Neural cell (in vitro differentiated cells): ENCODE measurements at regions not wholly inside any gene's neighbourhood (a gene's known extent, or its start where the extent isn't known, plus 50 kb on each side); places are given as distances from the start of the nearest gene placed in this dataset.

Experiments
- H2AFZ ChIP-seq: fragments of 200-600, 300-800 bp; sonication (generic), shearing (Covaris generic); 2 replicates; pipeline ENCODE4 v1.6.0; 2014; ENCODE audit warnings: low read depth, mild to moderate bottlenecking, antibody characterized with exemption, low read length, moderate library complexity
- H3F3A ChIP-seq: fragments of 200-600 bp; shearing (Covaris generic); 2 replicates; pipeline ENCODE4 v1.6.1; 2016; ENCODE audit warnings: mild to moderate bottlenecking, moderate library complexity, mixed read lengths, antibody characterized with exemption, low read length; ENCODE audit not compliant: insufficient read depth, poor library complexity, severe bottlenecking
- H3K27ac ChIP-seq: fragments of 200-600, 300-800 bp; sonication (generic), shearing (Covaris generic); 2 replicates; pipeline ENCODE4 v1.5.1; 2014; ENCODE audit warnings: mild to moderate bottlenecking, low read length, moderate library complexity
- H3K27me3 ChIP-seq: fragments of 300-800, 200-600 bp; sonication (generic), shearing (Covaris generic); 2 replicates; pipeline ENCODE4 v1.6.0; 2014; ENCODE audit warnings: mild to moderate bottlenecking, low read depth, low read length, moderate library complexity; ENCODE audit not compliant: insufficient read depth
- H3K36me3 ChIP-seq: fragments of 300-800, 200-600 bp; sonication (generic), shearing (Covaris generic); 2 replicates; pipeline ENCODE4 v1.5.1; 2014; ENCODE audit warnings: mild to moderate bottlenecking, antibody characterized with exemption, low read length, moderate library complexity; ENCODE audit not compliant: insufficient read depth
- H3K4me2 ChIP-seq: fragments of 300-800, 200-600 bp; sonication (generic), shearing (Covaris generic); 2 replicates; pipeline ENCODE4 v1.6.0; 2014; ENCODE audit warnings: mild to moderate bottlenecking, low read length
- H3K4me3 ChIP-seq: fragments of 300-800, 200-600 bp; sonication (generic), shearing (Covaris generic); 2 replicates; pipeline ENCODE4 v1.5.1; 2014; ENCODE audit warnings: mild to moderate bottlenecking, low read length, moderate library complexity
- H3K79me2 ChIP-seq: fragments of 200-600 bp; shearing (Covaris generic); replicated peaks from 2 replicates; pipeline ENCODE4 v1.6.0; 2014; ENCODE audit warnings: mild to moderate bottlenecking, low read length, moderate library complexity; ENCODE audit not compliant: insufficient read depth
- H3K9ac ChIP-seq: fragments of 300-800, 200-600 bp; sonication (generic), shearing (Covaris generic); 2 replicates; pipeline ENCODE4 v1.6.1; 2016; ENCODE audit warnings: mild to moderate bottlenecking, low read length, mixed read lengths
- H3K9me2 ChIP-seq: fragments of 200-600 bp; shearing (Covaris generic); 2 replicates; pipeline ENCODE4 v1.6.1; 2016; ENCODE audit warnings: mild to moderate bottlenecking, low read length, mixed read lengths; ENCODE audit not compliant: insufficient read depth
- H3K9me3 ChIP-seq: fragments of 200-600, 300-800 bp; sonication (generic), shearing (Covaris generic); 2 replicates; pipeline ENCODE4 v1.6.1; 2016; ENCODE audit warnings: mild to moderate bottlenecking, mixed run types, low read length, moderate library complexity, mixed read lengths
- H4K20me1 ChIP-seq: fragments of 200-600 bp; shearing (Covaris generic); 2 replicates; pipeline ENCODE4 v1.6.1; 2016; ENCODE audit warnings: mild to moderate bottlenecking, mixed run types; ENCODE audit not compliant: insufficient read depth
- CTCF ChIP-seq: fragments of 450-650 bp; IDR thresholded peaks from 2 replicates; pipeline ENCODE4 v1.5.1; 2014; ENCODE audit warnings: antibody characterized with exemption, mild to moderate bottlenecking, moderate library complexity; ENCODE audit not compliant: poor library complexity, severe bottlenecking
- EP300 ChIP-seq: fragments of 450-650 bp; conservative IDR thresholded peaks from 2 replicates; pipeline ENCODE4 v1.6.1; 2014; ENCODE audit warnings: antibody characterized with exemption, mild to moderate bottlenecking, moderate library complexity; ENCODE audit not compliant: poor library complexity, severe bottlenecking
- EZH2 ChIP-seq: fragments of 200-600, 300-800 bp; shearing (Covaris generic), sonication (generic); IDR thresholded peaks from 2 replicates; pipeline ENCODE4 v1.6.1; 2014; ENCODE audit warnings: antibody characterized with exemption, low read length, borderline replicate concordance, mild to moderate bottlenecking; ENCODE audit not compliant: insufficient read depth, poor library complexity, severe bottlenecking
- MXI1 ChIP-seq: fragments of 450-650 bp; conservative IDR thresholded peaks from 2 replicates; pipeline ENCODE4 v1.6.1; 2014; ENCODE audit warnings: antibody characterized with exemption, mild to moderate bottlenecking; ENCODE audit not compliant: poor library complexity, severe bottlenecking
- POLR2AphosphoS5 ChIP-seq: IDR thresholded peaks from 2 replicates; pipeline ENCODE4 v1.6.1; 2012
- RAD21 ChIP-seq: fragments of 450-650 bp; conservative IDR thresholded peaks from 2 replicates; pipeline ENCODE4 v1.6.1; 2014; ENCODE audit warnings: antibody characterized with exemption, mild to moderate bottlenecking, moderate library complexity
- REST ChIP-seq: IDR thresholded peaks from 2 replicates; pipeline ENCODE4 v1.6.1; 2012; ENCODE audit warnings: borderline replicate concordance
- SMC3 ChIP-seq: fragments of 450-650 bp; conservative IDR thresholded peaks from 2 replicates; pipeline ENCODE4 v1.6.1; 2014; ENCODE audit warnings: antibody characterized with exemption, mild to moderate bottlenecking, moderate library complexity; ENCODE audit not compliant: poor library complexity
- TAF1 ChIP-seq: IDR thresholded peaks from 2 replicates; pipeline ENCODE4 v1.6.1; 2012; ENCODE audit warnings: low read depth

GRCh38 chr3:150098621-150099020, 127.9 kb upstream of the PFN2 start:
- Histone ChIP-seq H3K9me2 (no peaks in the 10 kb centered on the region), H2AFZ (no peak overlapping the region), H4K20me1 (no peaks in the 10 kb centered on the region), H3K4me2 (no peak overlapping the region), H3K9ac (no peak overlapping the region), H3K4me3 (no peak overlapping the region), H3K79me2 (no peaks in the 10 kb centered on the region), H3K27ac (no peak overlapping the region), H3K9me3 (no peaks in the 10 kb centered on the region), H3K27me3 (no peaks in the 10 kb centered on the region), H3F3A (no peaks in the 10 kb centered on the region), H3K36me3 (no peaks in the 10 kb centered on the region)
- no peak for TF ChIP-seq MXI1
- TF ChIP-seq TAF1, result no peak
- no peak for TF ChIP-seq REST
- TF ChIP-seq RAD21, result no peak
- TF ChIP-seq EZH2, result no peak
- TF ChIP-seq SMC3, result no peak
- TF ChIP-seq CTCF, result no peak
- TF ChIP-seq EP300, result no peak
- TF ChIP-seq POLR2AphosphoS5, result no peak

- no peak overlapping the region for H2AFZ ChIP-seq
- H3K9ac ChIP-seq, result no peak overlapping the region
- H3K9me3 ChIP-seq, result no peaks in the 10 kb centered on the region
- H3K27me3 ChIP-seq, result no peaks in the 10 kb centered on the region
- TF ChIP-seq MXI1 (no peak), EP300 (no peak), POLR2AphosphoS5 (no peak), SMC3 (no peak), RAD21 (no peak), CTCF (no peak), TAF1 (no peak), REST (no peak), EZH2 (no peak)
- H3K79me2 ChIP-seq, result no peaks in the 10 kb centered on the region
- H3F3A ChIP-seq, result no peaks in the 10 kb centered on the region
- H3K27ac ChIP-seq, result no peak overlapping the region
- no peak overlapping the region for H3K4me3 ChIP-seq
- no peaks in the 10 kb centered on the region for H3K9me2 ChIP-seq
- no peaks in the 10 kb centered on the region for H4K20me1 ChIP-seq
- H3K4me2 ChIP-seq, result no peak overlapping the region
- no peaks in the 10 kb centered on the region for H3K36me3 ChIP-seq
Observed at GRCh38 chr3:150097588-150097890, 126.8 kb upstream of the PFN2 start.
